IPS-20b (cell line): ENCODE measurements at regions not wholly inside any gene's neighbourhood (a gene's known extent, or its start where the extent isn't known, plus 50 kb on each side); places are given as distances from the start of the nearest gene placed in this dataset.
A peak's percentile ranks its signal among the peaks of the same experiment; 100 is the strongest.

ENCODE experiments used
- H3K27ac ChIP-seq: one replicate; pipeline ENCODE4 v1.5.1; 2013; ENCODE audit warnings: low read length
- H3K27me3 ChIP-seq: 2 replicates; pipeline ENCODE4 v1.6.1; 2013; ENCODE audit warnings: mild to moderate bottlenecking, low read length, inconsistent platforms; ENCODE audit not compliant: insufficient read depth
- H3K36me3 ChIP-seq: 2 replicates; pipeline ENCODE4 v1.6.1; 2013; ENCODE audit warnings: low read depth, mild to moderate bottlenecking, inconsistent platforms, low read length, moderate library complexity; ENCODE audit not compliant: insufficient read depth
- H3K4me1 ChIP-seq: 2 replicates; pipeline ENCODE4 v1.6.1; 2013; ENCODE audit warnings: mild to moderate bottlenecking, control low read depth, inconsistent platforms, low read length, moderate library complexity; ENCODE audit not compliant: insufficient read depth
- H3K4me3 ChIP-seq: 2 replicates; pipeline ENCODE4 v1.5.1; 2013; ENCODE audit warnings: mild to moderate bottlenecking, low read length, inconsistent platforms
- H3K9ac ChIP-seq: 2 replicates; pipeline ENCODE4 v1.6.1; 2013; ENCODE audit warnings: low read depth, mild to moderate bottlenecking, inconsistent platforms, low read length, moderate library complexity
- H3K9me3 ChIP-seq: 2 replicates; pipeline ENCODE4 v1.6.1; 2013; ENCODE audit warnings: mild to moderate bottlenecking, low read depth, low read length, inconsistent platforms; ENCODE audit not compliant: insufficient read depth

DNA sequence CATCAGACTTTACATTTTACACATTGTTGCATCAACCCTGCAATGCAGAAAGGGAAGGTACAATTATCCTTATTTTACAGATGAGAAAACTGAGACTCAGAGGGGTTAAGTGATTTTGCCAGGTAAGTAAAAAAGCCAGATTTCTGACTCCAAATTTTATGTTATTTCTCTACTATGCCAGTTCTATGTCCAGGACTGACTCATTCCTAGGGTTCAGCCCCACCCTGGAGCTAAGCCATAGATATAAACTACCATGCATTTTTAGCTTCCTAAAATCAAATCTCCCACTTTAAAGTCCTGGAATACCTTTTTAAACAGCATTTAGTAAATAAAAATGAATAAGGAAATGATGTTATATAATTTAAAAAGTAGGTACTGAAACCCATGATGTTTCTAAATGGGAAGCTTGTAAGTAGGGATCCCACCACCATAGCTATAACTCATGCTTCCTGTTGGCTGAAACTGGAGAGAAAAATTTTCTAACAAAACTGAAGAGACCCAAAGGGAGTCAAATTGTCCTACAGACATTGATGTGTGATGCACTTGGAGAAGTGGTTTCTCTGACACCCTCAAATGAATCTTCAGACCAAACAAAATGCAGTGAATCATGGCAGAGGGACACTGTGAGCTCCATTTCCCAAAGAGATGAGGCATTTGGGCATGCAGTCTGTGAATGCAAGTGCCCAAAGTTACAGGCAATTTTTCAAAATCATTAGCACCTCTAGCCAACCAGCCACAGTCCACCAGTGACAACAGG is 301.7 kb upstream of the UMPS start:
- H3K4me1 ChIP-seq, result no peaks in the 10 kb centered on the region
- no peak overlapping the region for H3K4me3 ChIP-seq
- no peaks in the 10 kb centered on the region for H3K9me3 ChIP-seq
- H3K36me3 ChIP-seq, result no peaks in the 10 kb centered on the region
- H3K27ac ChIP-seq, result no peak overlapping the region
- H3K9ac ChIP-seq, result no peak overlapping the region
- no peaks in the 10 kb centered on the region for H3K27me3 ChIP-seq

DNA sequence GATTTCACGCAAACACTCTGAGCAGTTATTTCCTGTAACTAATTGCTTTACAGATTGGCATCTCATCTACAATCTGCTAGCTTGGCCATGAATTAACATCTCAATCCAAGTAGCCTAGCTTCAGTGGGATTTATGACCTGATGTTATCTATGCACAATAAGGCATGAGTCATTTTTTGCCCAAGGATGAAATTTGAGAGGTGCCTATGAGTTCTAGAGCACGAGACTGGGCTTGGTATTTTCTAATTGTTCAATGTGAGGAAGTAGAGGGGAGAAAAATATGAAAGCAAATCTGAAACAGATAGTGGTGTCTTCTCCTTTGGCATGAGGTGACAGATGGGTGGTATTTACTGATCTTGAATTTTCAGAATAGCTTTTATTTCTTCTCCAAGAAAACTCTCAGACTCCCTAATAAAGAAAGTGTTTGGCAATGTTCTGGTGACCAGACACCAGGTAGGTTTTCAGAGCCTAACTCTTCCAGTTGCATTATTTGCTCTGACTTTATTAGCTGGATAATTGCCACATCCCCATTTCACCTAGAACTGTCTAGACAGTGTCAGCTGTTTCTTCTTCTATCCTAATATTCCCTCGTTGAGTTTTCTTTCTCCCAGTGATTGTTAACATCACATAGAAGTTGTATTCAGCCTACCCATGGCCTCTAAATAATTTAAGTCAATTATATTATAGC is 301.0 kb upstream of the UMPS start:
- Histone ChIP-seq H3K36me3 (no peaks in the 10 kb centered on the region), H3K27ac (no peak overlapping the region), H3K9ac (no peak overlapping the region)

DNA sequence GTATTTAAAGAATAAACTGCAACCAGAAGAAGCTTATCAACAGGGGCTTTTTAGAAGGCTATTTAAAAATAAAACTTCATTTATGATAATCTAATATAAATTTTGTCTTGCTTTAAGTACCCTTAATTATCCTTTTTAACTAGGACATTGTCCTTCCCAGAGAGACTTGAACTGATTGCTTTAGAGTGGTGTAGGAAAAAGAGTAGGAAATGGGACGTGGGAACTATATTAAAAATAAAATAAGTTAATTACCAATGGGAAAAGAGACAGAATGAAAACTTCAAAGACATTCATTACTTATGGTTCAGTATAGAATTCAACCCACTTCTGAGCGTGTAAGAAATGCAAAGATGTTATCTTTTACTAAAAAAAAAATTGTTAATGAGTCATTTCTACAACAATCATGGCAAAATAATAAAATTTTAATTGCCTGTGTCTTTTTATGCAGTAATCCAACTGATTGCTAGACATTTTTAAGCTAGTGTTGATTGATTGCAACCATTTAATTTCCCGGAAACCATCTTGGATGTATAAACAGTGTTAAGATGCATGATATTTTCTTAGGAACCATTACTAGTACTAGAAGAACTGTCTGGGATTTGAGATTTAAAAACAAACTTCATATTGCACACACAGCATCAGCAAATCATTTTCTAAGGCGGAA is 298.8 kb upstream of the UMPS start:
- no peaks in the 10 kb centered on the region for H3K4me1 ChIP-seq
- no peak overlapping the region for H3K4me3 ChIP-seq
- H3K9ac ChIP-seq, result no peak overlapping the region
- no peaks in the 10 kb centered on the region for H3K36me3 ChIP-seq
- H3K27me3 ChIP-seq, result no peaks in the 10 kb centered on the region
- H3K9me3 ChIP-seq, result no peaks in the 10 kb centered on the region
- no peak overlapping the region for H3K27ac ChIP-seq

More for the DNA sequence above, 301.0 kb upstream of the UMPS start:
- H3K27me3 ChIP-seq, result no peaks in the 10 kb centered on the region
- no peaks in the 10 kb centered on the region for H3K9me3 ChIP-seq
- H3K4me1 ChIP-seq, result no peaks in the 10 kb centered on the region
- no peak overlapping the region for H3K4me3 ChIP-seq

GRCh38 chr3:124434176-124434575 is 296.1 kb upstream of the UMPS start:
- Histone ChIP-seq H3K36me3 (no peaks in the 10 kb centered on the region), H3K4me3 (no peak overlapping the region), H3K4me1 (peaks cover 8% of the 10 kb centered on the region; the same call in 1 of the 2 replicates), H3K9me3 (no peaks in the 10 kb centered on the region), H3K27me3 (no peaks in the 10 kb centered on the region), H3K27ac (no peak overlapping the region), H3K9ac (no peak overlapping the region)

DNA sequence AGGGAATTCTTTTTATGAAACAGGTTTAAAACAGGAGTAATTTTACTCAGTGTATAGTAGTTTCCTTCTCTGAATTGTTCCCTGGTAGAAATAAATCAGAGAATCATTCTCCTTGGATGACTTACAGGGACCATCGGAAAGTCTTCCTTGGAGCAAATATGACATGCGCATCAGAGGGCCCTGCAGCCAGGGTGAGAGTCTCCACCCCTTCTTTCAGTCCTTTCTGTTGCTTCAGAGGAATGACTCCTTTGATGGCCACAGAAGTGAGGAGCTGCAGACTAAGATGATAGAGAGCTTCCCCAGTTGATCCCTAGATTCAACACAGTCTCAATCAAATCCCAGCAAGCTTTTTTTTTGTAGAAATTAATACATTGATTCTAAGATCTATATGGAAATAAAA is 294.8 kb upstream of the UMPS start:
- Histone ChIP-seq H3K27me3 (no peaks in the 10 kb centered on the region), H3K36me3 (no peaks in the 10 kb centered on the region), H3K27ac (no peak overlapping the region), H3K4me1 (peaks cover 16% of the 10 kb centered on the region; the same call in 1 of the 2 replicates), H3K4me3 (no peak overlapping the region), H3K9ac (no peak overlapping the region), H3K9me3 (no peaks in the 10 kb centered on the region)

DNA sequence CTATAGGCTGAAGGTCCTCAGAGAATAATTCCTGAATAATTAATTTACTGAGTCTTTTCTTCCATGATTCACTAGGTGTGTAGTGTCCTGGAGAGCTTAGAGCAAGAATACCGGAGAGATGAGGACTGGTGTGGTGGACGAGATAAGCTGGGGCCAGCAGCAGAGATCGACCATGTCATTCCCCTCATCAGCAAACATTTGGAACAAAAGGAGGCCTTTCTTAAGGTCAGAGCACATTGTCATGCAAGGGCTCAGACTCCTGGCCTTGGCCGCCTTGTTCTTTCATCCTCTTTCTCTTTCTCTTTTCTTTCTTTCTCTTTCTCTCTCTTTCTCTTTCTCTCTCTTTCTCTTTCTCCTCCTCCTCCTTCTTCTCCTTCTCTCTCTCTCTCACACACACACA is 291.4 kb upstream of the UMPS start:
- Histone ChIP-seq H3K4me3 (0 out of 2 replicates have a peak overlapping the region, but pooled peaks have one; percentile 10), H3K36me3 (no peaks in the 10 kb centered on the region), H3K9ac (no peak overlapping the region), H3K27ac (no peak overlapping the region), H3K4me1 (peaks cover 23% of the 10 kb centered on the region; the same call in 1 of the 2 replicates), H3K27me3 (no peaks in the 10 kb centered on the region), H3K9me3 (no peaks in the 10 kb centered on the region)

DNA sequence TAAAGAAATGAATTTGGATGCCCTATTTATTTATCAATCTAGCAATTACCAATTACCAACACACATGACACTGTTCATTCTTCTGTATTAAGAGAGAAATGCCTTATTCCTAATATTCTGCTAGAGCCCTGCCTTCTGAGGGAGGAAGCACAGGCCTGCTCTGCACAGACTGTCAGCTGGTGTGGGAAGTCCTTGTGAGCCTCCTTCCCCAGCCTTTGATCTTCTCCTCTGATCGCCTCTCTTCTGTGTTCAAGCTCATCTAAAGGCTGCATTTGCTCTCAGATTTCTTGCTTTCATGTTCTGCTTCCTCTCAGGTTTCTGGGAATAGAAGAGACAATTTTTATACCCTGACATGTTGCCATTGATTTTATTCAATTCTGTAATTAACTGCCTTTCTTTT is 290.6 kb upstream of the UMPS start:
- no peaks in the 10 kb centered on the region for H3K9me3 ChIP-seq

DNA sequence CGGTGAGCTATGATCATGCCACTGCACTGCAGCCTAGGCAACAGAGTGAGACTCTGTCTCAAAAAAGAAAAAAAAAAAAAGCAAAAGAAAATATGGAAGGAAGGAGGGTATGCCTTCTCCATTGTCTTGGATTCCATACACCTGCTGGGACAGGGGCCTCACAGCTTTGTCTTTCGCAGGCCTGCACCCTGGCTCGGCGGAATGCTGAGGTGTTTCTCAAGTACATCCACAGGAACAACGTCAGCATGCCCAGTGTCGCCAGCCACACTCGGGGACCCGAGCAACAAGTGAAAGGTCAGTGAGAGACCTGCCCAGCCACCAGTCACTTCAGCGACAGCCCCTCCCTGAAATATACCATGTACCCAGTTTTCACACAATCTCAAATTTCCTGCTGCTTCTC is 288.5 kb upstream of the UMPS start:
- H3K4me1 ChIP-seq, result peaks cover 23% of the 10 kb centered on the region; the same call in 1 of the 2 replicates
- H3K9ac ChIP-seq, result no peak overlapping the region
- no peak overlapping the region for H3K4me3 ChIP-seq
- no peaks in the 10 kb centered on the region for H3K36me3 ChIP-seq
- H3K27me3 ChIP-seq, result no peaks in the 10 kb centered on the region
- no peaks in the 10 kb centered on the region for H3K9me3 ChIP-seq
- H3K27ac ChIP-seq, result no peak overlapping the region

More for the DNA sequence above, 290.6 kb upstream of the UMPS start:
- Histone ChIP-seq H3K4me1 (peaks cover 23% of the 10 kb centered on the region; the same call in 1 of the 2 replicates), H3K27me3 (no peaks in the 10 kb centered on the region), H3K9ac (no peak overlapping the region), H3K4me3 (no peak overlapping the region), H3K27ac (no peak overlapping the region), H3K36me3 (no peaks in the 10 kb centered on the region)

DNA sequence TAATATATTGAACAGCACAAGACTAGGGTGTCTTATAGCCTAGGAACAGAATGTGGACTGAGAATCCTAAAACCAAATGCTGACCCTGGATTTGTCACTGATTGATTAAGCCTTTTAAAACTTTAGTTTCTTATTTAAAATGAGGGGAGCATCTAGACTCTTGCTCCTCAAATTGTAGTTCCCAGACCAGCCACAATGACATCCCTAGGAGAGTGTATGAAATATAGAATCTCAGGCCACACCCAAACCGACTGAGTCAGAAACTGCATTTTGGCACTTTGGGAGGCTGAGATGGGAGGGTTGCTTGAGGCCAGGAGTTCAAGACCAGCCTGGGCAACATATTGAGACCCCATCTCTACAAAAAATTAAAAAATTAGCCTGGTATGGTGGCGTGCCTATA is 287.8 kb upstream of the UMPS start:
- Histone ChIP-seq H3K9me3 (no peaks in the 10 kb centered on the region), H3K36me3 (no peaks in the 10 kb centered on the region), H3K4me3 (no peak overlapping the region), H3K4me1 (peaks cover 23% of the 10 kb centered on the region; the same call in 1 of the 2 replicates), H3K27me3 (no peaks in the 10 kb centered on the region), H3K9ac (no peak overlapping the region), H3K27ac (no peak overlapping the region)

- H3K27ac ChIP-seq, result no peak overlapping the region
- H3K4me3 ChIP-seq, result no peak overlapping the region
- no peak overlapping the region for H3K9ac ChIP-seq
- H3K27me3 ChIP-seq, result no peaks in the 10 kb centered on the region
- no peaks in the 10 kb centered on the region for H3K36me3 ChIP-seq
- H3K9me3 ChIP-seq, result no peaks in the 10 kb centered on the region
- peaks cover 24% of the 10 kb centered on the region; the same call in 1 of the 2 replicates for H3K4me1 ChIP-seq
These were observed 286.8 kb upstream of the UMPS start for GRCh38 chr3:124443446-124443845.

DNA sequence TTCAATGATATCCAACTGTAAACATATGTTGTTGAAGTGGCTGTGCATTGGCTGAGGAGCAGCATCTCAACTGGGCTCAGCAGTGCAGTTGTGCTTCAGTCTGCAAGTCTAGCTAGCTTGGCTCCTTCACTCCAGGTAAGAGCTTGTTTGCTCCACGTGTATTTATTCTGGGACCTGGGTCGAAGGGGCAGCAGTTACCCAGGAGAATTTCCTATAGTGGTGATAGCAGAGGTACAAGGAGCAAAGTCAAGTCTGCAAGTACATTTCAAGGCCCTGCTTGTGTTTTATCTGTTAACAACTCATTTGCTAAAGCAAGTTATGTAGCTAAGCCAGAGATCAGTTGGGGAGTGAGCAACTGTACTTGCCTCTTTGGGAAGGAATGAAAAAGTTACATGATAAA is 286.2 kb upstream of the UMPS start:
- Histone ChIP-seq H3K9me3 (no peaks in the 10 kb centered on the region), H3K27me3 (no peaks in the 10 kb centered on the region), H3K27ac (no peak overlapping the region), H3K9ac (no peak overlapping the region), H3K4me3 (no peak overlapping the region), H3K4me1 (peaks cover 17% of the 10 kb centered on the region; the same call in 1 of the 2 replicates), H3K36me3 (no peaks in the 10 kb centered on the region)
